HL-60 (cell line): ENCODE measurements at regions not wholly inside any gene's neighbourhood (a gene's known extent, or its start where the extent isn't known, plus 50 kb on each side); places are given as distances from the start of the nearest gene placed in this dataset.

Experiments used
- DNase-seq, 2 experiments: peaks; one replicate each; pipeline ENCODE4 v3.0.0-alpha.2; 2010 to 2020; ENCODE audit warnings: low read depth in 1 of 2, low spot score in 1 of 2
- H3K27ac ChIP-seq: fragments of 250-450 bp; sonication (Bioruptor Pico); replicated peaks from 2 replicates; pipeline ENCODE4 v1.5.1; 2020; ENCODE audit warnings: mild to moderate bottlenecking, moderate library complexity
- H3K27me3 ChIP-seq: fragments of 250-450 bp; sonication (Bioruptor Pico); 2 replicates; pipeline ENCODE4 v1.5.1; 2021; ENCODE audit warnings: mild to moderate bottlenecking, moderate library complexity; ENCODE audit not compliant: insufficient read depth, poor library complexity, severe bottlenecking
- H3K4me3 ChIP-seq: replicated peaks from 2 replicates; pipeline ENCODE4 v1.5.1; 2011; ENCODE audit warnings: mild to moderate bottlenecking, control low read depth, low read length; ENCODE audit not compliant: insufficient read depth
- GABPA ChIP-seq: IDR thresholded peaks from 2 replicates; pipeline ENCODE4 v1.6.1; 2012; ENCODE audit warnings: low read depth
- POLR2AphosphoS5 ChIP-seq: IDR thresholded peaks from 2 replicates; pipeline ENCODE4 v1.6.1; 2012; ENCODE audit warnings: low read depth
- SPI1 ChIP-seq: IDR thresholded peaks from 2 replicates; pipeline ENCODE4 v1.6.1; 2012; ENCODE audit warnings: low read depth, mild to moderate bottlenecking, borderline replicate concordance
- TF ChIP-seq, protein P1 (sequence below): IDR thresholded peaks from one replicate; pipeline ENCODE4 v1.5.1; 2011; ENCODE audit warnings: low read length, control low read depth, inconsistent platforms; ENCODE audit not compliant: insufficient read depth
- TF ChIP-seq, protein P2 (sequence below): IDR thresholded peaks from 2 replicates; pipeline ENCODE4 v1.6.1; 2012; ENCODE audit warnings: low read depth; ENCODE audit not compliant: insufficient replicate concordance

DNA sequence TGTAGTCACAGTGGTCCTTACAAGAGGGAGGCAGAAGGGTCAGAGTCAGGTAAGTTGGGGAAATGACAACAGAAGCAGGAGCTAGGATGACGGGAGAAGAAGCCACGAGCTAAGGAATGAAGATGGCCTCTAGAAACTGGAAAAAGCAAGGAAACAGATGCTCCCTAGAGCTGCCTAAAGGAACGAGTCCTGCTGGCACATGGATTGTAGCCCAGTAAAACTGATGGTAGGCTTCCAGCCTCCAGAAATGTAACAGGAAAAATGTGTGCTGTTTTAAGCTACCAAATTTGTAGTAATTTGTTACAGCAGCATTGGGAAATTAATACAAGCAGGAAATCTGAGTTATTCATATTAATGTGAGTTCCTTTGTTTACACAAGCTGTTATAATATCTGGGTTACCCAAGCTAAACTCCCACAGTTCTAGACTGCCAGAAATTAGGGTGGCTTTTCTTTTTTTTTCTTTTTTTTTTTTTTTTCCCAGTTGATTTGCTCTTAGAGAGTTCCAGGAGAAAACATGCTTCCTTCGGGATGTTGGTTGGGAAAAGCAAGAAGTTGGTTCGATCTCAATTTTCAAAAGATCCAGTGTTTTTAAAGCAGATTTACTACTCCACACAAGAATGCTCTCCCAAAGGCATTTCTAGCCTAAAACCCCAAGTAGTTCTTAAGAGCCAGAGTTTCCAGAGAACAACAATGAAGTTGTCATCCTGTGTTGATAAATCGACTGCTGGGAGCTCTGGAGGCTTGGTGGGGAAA lies 400.0 kb upstream of the SLC24A2 start:
- TF ChIP-seq POLR2AphosphoS5 (no peak), GABPA (no peak), SPI1 (no peak)
- TF ChIP-seq, protein P1, sequence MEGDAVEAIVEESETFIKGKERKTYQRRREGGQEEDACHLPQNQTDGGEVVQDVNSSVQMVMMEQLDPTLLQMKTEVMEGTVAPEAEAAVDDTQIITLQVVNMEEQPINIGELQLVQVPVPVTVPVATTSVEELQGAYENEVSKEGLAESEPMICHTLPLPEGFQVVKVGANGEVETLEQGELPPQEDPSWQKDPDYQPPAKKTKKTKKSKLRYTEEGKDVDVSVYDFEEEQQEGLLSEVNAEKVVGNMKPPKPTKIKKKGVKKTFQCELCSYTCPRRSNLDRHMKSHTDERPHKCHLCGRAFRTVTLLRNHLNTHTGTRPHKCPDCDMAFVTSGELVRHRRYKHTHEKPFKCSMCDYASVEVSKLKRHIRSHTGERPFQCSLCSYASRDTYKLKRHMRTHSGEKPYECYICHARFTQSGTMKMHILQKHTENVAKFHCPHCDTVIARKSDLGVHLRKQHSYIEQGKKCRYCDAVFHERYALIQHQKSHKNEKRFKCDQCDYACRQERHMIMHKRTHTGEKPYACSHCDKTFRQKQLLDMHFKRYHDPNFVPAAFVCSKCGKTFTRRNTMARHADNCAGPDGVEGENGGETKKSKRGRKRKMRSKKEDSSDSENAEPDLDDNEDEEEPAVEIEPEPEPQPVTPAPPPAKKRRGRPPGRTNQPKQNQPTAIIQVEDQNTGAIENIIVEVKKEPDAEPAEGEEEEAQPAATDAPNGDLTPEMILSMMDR, result no peak
- TF ChIP-seq, protein P2, sequence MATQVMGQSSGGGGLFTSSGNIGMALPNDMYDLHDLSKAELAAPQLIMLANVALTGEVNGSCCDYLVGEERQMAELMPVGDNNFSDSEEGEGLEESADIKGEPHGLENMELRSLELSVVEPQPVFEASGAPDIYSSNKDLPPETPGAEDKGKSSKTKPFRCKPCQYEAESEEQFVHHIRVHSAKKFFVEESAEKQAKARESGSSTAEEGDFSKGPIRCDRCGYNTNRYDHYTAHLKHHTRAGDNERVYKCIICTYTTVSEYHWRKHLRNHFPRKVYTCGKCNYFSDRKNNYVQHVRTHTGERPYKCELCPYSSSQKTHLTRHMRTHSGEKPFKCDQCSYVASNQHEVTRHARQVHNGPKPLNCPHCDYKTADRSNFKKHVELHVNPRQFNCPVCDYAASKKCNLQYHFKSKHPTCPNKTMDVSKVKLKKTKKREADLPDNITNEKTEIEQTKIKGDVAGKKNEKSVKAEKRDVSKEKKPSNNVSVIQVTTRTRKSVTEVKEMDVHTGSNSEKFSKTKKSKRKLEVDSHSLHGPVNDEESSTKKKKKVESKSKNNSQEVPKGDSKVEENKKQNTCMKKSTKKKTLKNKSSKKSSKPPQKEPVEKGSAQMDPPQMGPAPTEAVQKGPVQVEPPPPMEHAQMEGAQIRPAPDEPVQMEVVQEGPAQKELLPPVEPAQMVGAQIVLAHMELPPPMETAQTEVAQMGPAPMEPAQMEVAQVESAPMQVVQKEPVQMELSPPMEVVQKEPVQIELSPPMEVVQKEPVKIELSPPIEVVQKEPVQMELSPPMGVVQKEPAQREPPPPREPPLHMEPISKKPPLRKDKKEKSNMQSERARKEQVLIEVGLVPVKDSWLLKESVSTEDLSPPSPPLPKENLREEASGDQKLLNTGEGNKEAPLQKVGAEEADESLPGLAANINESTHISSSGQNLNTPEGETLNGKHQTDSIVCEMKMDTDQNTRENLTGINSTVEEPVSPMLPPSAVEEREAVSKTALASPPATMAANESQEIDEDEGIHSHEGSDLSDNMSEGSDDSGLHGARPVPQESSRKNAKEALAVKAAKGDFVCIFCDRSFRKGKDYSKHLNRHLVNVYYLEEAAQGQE, result no peak
- Histone ChIP-seq H3K27ac (no peak overlapping the region), H3K4me3 (no peak overlapping the region), H3K27me3 (no peaks in the 10 kb centered on the region)
- DNase-seq, result no peak

DNA sequence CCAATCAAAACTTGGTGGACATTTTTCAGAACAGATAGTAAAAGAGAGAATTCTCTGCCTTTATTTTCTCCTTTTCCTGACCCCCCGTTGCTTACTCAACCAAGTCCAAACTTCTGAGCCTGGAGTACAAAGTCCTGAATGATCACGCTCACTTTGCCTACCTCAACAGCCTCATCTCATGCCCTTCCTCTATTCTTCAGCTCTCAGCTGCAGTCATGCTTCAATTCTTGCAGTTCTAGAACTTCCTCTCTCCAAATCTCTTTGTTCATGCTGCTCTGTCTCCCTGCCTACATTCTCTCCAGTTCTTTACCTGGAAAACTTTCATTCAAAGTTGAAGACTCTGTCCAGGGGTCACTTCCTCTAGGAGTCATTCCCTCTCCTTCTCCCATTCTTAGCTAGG lies 398.5 kb upstream of the SLC24A2 start:
- TF ChIP-seq POLR2AphosphoS5 (no peak), SPI1 (no peak), GABPA (no peak)
- TF ChIP-seq, protein P2, result no peak
- TF ChIP-seq, protein P1, result no peak
- DNase-seq, result no peak
- Histone ChIP-seq H3K27ac (no peak overlapping the region), H3K27me3 (no peaks in the 10 kb centered on the region), H3K4me3 (no peak overlapping the region)

DNA sequence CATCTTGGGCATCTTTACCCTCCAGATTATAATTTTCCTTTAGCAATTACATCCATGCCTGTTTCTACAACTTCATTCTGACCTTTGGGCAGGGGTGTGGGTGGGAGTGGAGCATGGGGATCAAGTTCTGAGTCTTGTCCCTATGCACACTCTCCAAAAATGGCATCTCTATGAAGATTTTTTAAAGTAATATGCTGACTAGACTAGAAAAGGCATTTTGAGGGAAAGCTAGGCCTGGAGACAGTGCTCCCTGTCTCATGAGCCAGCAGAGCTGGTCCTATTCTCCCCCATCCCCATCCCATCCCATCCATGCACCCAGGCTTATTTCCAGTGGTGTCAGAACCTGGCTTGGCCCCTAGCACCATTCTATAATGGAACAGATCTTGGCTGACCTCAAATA lies 398.0 kb upstream of the SLC24A2 start:
- Histone ChIP-seq H3K4me3 (no peak overlapping the region), H3K27ac (no peak overlapping the region), H3K27me3 (no peaks in the 10 kb centered on the region)
- DNase-seq, result no peak
- TF ChIP-seq, protein P1, result no peak

DNA sequence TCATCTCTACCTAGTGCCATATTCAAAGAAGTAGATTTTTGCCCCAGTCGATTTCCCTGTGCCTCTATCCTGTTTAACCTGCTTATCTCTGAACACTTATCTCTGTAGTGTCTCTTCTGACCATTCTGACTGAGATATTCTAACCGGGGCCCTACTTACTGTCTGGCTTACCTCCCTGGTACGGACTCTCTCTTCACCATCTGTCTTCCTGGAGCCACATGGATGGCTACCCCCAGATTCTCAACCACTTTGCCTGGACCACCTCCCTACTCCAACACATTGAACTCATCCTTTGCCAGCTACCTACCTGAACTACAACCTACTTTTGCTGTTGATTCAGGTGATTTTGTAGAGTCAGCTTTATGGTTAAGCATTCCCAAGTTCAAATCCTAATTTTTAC lies 397.4 kb upstream of the SLC24A2 start:
- DNase-seq, result no peak
- Histone ChIP-seq H3K4me3 (no peak overlapping the region), H3K27ac (no peak overlapping the region), H3K27me3 (no peaks in the 10 kb centered on the region)
- TF ChIP-seq SPI1, result no peak
- TF ChIP-seq, protein P1, result no peak
- no peak for TF ChIP-seq POLR2AphosphoS5
- TF ChIP-seq, protein P2, result no peak
- no peak for TF ChIP-seq GABPA
